ENCODE measurements at regions not wholly inside any gene's neighbourhood (a gene's known extent, or its start where the extent isn't known, plus 50 kb on each side); places are given as distances from the start of the nearest gene placed in this dataset.

DNA sequence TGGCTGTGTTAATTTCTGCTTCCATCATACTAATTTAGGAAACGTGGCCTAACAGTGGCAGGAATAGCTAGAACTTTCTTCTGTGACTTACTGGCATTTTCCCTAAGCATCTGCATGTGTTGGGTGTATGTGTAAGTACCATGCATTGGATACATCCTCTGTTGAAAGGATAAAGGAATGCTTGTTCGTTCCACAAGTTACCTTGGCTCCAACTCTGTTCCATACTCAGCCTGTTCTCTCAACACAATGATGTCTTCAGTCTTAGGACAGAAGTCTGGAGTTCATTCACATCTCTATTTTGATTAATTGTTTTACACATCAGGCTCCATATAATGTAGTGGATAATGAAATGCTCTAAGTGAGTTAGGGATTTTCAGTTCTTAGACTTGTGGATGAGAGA lies 190.1 kb upstream of the DMRT1 start:
- Histone ChIP-seq H3K4me3 (ENCODE audit: low read depth, low read length) (no peak overlapping the region), H3K27me3 (no peaks in the 10 kb centered on the region), H3K4me1 (no peaks in the 10 kb centered on the region), H3K9me3 (no peaks in the 10 kb centered on the region; the same call in 1 of the 2 replicates), H3K36me3 (no peaks in the 10 kb centered on the region)
- TF ChIP-seq, protein P1, sequence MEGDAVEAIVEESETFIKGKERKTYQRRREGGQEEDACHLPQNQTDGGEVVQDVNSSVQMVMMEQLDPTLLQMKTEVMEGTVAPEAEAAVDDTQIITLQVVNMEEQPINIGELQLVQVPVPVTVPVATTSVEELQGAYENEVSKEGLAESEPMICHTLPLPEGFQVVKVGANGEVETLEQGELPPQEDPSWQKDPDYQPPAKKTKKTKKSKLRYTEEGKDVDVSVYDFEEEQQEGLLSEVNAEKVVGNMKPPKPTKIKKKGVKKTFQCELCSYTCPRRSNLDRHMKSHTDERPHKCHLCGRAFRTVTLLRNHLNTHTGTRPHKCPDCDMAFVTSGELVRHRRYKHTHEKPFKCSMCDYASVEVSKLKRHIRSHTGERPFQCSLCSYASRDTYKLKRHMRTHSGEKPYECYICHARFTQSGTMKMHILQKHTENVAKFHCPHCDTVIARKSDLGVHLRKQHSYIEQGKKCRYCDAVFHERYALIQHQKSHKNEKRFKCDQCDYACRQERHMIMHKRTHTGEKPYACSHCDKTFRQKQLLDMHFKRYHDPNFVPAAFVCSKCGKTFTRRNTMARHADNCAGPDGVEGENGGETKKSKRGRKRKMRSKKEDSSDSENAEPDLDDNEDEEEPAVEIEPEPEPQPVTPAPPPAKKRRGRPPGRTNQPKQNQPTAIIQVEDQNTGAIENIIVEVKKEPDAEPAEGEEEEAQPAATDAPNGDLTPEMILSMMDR (IDR thresholded peaks at IDR 0.05; ENCODE audit: low read depth, low read length): no peak
- no peak for DNase-seq

GRCh38 chr9:652914-653313 lies 188.6 kb upstream of the DMRT1 start:
- Histone ChIP-seq H3K9me3 (no peaks in the 10 kb centered on the region; the same call in 1 of the 2 replicates), H3K36me3 (no peaks in the 10 kb centered on the region), H3K4me3 (ENCODE audit: low read depth, low read length) (no peak overlapping the region), H3K4me1 (no peaks in the 10 kb centered on the region), H3K27me3 (no peaks in the 10 kb centered on the region)
- DNase-seq: no peak
- TF ChIP-seq, protein P1 (IDR thresholded peaks at IDR 0.05; ENCODE audit: low read depth, low read length): no peak

DNA sequence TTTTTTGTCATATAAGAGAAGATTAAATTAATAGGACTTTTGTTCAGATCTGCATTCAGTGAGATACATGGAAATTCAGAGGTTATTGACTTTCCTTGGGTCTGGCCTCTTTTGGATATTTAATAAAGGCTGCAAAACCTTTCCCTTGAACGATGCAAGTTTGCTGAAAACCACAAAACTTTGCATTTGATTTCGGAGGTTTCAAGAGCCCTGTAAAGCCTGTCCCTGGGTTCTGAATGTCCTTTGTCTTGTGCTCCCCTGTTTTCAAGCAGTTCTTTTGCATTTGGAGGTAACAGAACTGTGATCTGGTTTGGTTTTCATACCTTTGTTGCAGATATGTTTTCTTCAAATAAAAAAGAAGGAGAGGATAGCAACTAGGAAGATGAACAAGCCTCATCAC lies 188.1 kb upstream of the DMRT1 start:
- no peak for DNase-seq
- Histone ChIP-seq H3K4me1 (no peaks in the 10 kb centered on the region), H3K27me3 (no peaks in the 10 kb centered on the region), H3K9me3 (no peaks in the 10 kb centered on the region; the same call in 1 of the 2 replicates), H3K4me3 (ENCODE audit: low read depth, low read length) (no peak overlapping the region), H3K36me3 (no peaks in the 10 kb centered on the region)
- TF ChIP-seq, protein P1 (IDR thresholded peaks at IDR 0.05; ENCODE audit: low read depth, low read length): no peak

- Histone ChIP-seq H3K36me3 (no peaks in the 10 kb centered on the region), H3K4me1 (no peaks in the 10 kb centered on the region), H3K4me3 (ENCODE audit: low read depth, low read length) (no peak overlapping the region), H3K27me3 (no peaks in the 10 kb centered on the region), H3K9me3 (no peaks in the 10 kb centered on the region; the same call in 1 of the 2 replicates)
- TF ChIP-seq, protein P1 (IDR thresholded peaks at IDR 0.05; ENCODE audit: low read depth, low read length): no peak
- no peak for DNase-seq
Measured at GRCh38 chr9:653856-654387, 187.6 kb upstream of the DMRT1 start.

GRCh38 chr9:655875-656274 lies 185.6 kb upstream of the DMRT1 start:
- no peak for DNase-seq
- H3K27me3 ChIP-seq: no peaks in the 10 kb centered on the region
- no peak overlapping the region for H3K4me3 ChIP-seq (ENCODE audit: low read depth, low read length)
- TF ChIP-seq, protein P1 (IDR thresholded peaks at IDR 0.05; ENCODE audit: low read depth, low read length): no peak
- no peaks in the 10 kb centered on the region for H3K4me1 ChIP-seq
- no peaks in the 10 kb centered on the region for H3K36me3 ChIP-seq
- H3K9me3 ChIP-seq: no peaks in the 10 kb centered on the region; the same call in 1 of the 2 replicates

- Histone ChIP-seq H3K4me3 (ENCODE audit: low read depth, low read length) (no peak overlapping the region), H3K27me3 (no peaks in the 10 kb centered on the region), H3K36me3 (no peaks in the 10 kb centered on the region), H3K9me3 (no peaks in the 10 kb centered on the region; the same call in 1 of the 2 replicates), H3K4me1 (no peaks in the 10 kb centered on the region)
- no peak for DNase-seq
- TF ChIP-seq, protein P1 (IDR thresholded peaks at IDR 0.05; ENCODE audit: low read depth, low read length): no peak
Measured at GRCh38 chr9:656926-657568, 184.4 kb upstream of the DMRT1 start.
